Umbilical cord (tissue), 1 donor: ENCODE measurements at regions not wholly inside any gene's neighbourhood (a gene's known extent, or its start where the extent isn't known, plus 50 kb on each side); places are given as distances from the start of the nearest gene placed in this dataset.
A peak's percentile ranks its signal among the peaks of the same experiment; 100 is the strongest.

Source experiments
- DNase-seq: peaks from one replicate; pipeline ENCODE4 v3.0.0-alpha.2; 2015; ENCODE audit warnings: low spot score

- DNase-seq: no peak
Observed at GRCh38 chr18:73735836-73736235, 411.8 kb downstream of the FBXO15 start.

GRCh38 chr18:73733806-73734314 lies 413.8 kb downstream of the FBXO15 start:
- DNase-seq: no peak

GRCh38 chr18:73733376-73733775 lies 414.3 kb downstream of the FBXO15 start:
- no peak for DNase-seq

GRCh38 chr18:73728657-73729056 lies 419.0 kb downstream of the FBXO15 start:
- no peak for DNase-seq

- no peak for DNase-seq
Observed at GRCh38 chr18:73724958-73725357, 422.7 kb downstream of the FBXO15 start.

- DNase-seq: no peak
Observed at GRCh38 chr18:73719611-73720010, 428.0 kb downstream of the FBXO15 start.

GRCh38 chr18:73717570-73717969 lies 430.1 kb downstream of the FBXO15 start:
- no peak for DNase-seq

- DNase-seq: no peak
Observed at GRCh38 chr18:73715210-73715670, 432.4 kb downstream of the FBXO15 start.

GRCh38 chr18:73714466-73714865 lies 433.2 kb downstream of the FBXO15 start:
- no peak for DNase-seq

GRCh38 chr18:73711256-73711655 lies 436.4 kb downstream of the FBXO15 start:
- no peak for DNase-seq

- DNase-seq: no peak
Observed at GRCh38 chr18:73708591-73708990, 439.0 kb downstream of the FBXO15 start.

- no peak for DNase-seq
Observed at GRCh38 chr18:73707035-73707434, 440.6 kb downstream of the FBXO15 start.

GRCh38 chr18:73697353-73697752 lies 450.3 kb downstream of the FBXO15 start:
- no peak for DNase-seq

GRCh38 chr18:73696698-73697097 lies 450.9 kb downstream of the FBXO15 start:
- DNase-seq: no peak

GRCh38 chr18:73696171-73696570 lies 451.5 kb downstream of the FBXO15 start:
- no peak for DNase-seq

- DNase-seq: no peak
Observed at GRCh38 chr18:73693091-73693490, 454.5 kb downstream of the FBXO15 start.

- no peak for DNase-seq
Observed at GRCh38 chr18:73691624-73692023, 456.0 kb downstream of the FBXO15 start.

- no peak for DNase-seq
Observed at GRCh38 chr18:73691118-73691517, 456.5 kb downstream of the FBXO15 start.

- no peak for DNase-seq
Observed at GRCh38 chr18:73690222-73690621, 457.4 kb downstream of the FBXO15 start.

GRCh38 chr18:73688851-73689711 lies 458.6 kb downstream of the FBXO15 start:
- DNase-seq: peak; percentile 13

- no peak for DNase-seq
Observed at GRCh38 chr18:73688161-73688560, 459.5 kb downstream of the FBXO15 start.

- no peak for DNase-seq
Observed at GRCh38 chr18:73684647-73685046, 463.0 kb downstream of the FBXO15 start.
